GM18868 (cell line): ENCODE measurements at regions not wholly inside any gene's neighbourhood (a gene's known extent, or its start where the extent isn't known, plus 50 kb on each side); places are given as distances from the start of the nearest gene placed in this dataset.

Experiments used
- ATAC-seq: cut with Tn5 transposase; IDR thresholded peaks from one replicate; pipeline ENCODE4 v1.9.1; 2021; ENCODE audit warnings: mild to moderate bottlenecking, moderate library complexity; ENCODE audit not compliant: unreplicated experiment

- no peak for ATAC-seq
Measured at GRCh38 chr19:31164791-31165251, 184.4 kb downstream of the TSHZ3 start.

DNA sequence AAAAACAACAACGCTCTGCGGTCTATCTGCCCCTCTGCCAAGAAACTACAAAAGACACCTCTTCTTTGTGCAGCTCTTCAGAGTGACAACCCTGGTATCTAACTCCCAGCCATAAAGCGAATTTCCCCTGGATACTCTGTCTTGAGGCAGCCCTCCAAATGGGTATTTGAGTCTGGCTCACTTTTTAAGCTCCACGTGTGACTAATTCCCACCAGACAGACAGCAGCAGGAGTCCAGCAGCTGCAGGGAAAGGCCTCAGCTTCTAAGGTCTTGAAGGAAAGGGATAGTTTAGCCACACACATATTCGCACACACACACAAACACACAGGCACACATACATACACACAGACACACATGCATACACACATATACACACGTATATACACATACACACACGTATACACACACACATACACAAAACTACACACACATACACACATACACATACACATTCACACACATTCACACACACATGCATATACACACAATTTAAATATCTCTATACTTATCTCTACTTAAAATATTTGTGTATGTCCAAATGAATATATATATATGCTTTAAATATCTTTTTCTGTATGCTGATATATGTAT, 188.8 kb downstream of the TSHZ3 start:
- no peak for ATAC-seq

DNA sequence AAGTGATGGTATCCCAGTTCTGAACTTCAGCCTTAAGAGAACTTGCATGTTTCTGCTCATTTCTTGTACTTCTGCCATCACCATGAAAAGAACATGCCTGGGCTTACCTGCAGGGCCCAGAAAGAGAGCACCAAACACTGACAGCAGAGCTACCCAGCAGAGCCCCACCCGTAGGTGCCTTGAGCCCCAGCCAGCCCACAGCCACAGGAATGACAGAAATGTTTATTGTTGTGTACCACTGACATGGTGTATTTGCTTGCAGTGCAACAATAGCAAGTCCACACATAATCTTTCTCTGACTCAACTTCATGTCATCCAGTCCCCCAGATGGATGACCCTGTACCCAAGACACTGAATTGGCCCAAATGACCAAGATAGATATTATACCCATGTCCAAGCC, 195.2 kb downstream of the TSHZ3 start:
- no peak for ATAC-seq

DNA sequence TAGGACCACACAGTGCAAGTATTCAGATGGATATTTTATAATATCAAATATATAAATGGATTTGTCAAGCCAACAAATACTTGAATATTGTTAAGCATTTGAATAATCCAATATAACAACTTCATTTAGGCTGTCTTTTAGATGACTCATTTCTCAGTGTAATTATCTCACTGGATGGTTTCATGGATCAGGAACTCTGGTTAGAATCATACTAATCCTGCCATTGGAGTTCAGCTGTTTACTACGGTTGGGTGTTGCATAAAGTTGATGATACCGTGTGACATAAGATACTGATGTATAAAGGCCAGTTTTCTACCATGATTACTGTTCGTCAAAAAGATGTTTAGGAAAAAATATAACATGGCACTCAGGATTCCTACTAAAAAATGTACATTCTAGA, 196.3 kb downstream of the TSHZ3 start:
- ATAC-seq = no peak

GRCh38 chr19:31149441-31149941, 199.7 kb downstream of the TSHZ3 start:
- ATAC-seq = no peak

GRCh38 chr19:31148671-31149070, 200.6 kb downstream of the TSHZ3 start:
- no peak for ATAC-seq

DNA sequence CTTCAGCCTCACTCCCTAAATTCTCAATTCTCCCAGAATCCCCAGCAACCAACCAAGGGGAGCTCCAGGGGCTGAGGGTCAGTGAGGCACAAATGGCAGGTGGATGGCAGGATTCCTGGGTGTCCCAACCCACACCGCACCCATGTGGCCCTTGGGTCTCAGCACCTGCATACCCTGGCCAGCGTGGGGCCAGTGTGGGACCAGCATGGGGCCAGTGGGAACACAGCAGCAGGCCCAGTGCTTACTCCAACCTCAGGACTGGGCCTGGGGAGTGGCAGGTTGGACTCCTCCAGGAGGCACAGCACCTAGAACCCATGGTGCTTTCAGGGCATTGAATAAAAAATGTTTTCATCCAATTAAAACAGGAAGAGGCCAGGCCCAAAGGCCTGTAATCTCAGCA, 202.0 kb downstream of the TSHZ3 start:
- ATAC-seq = no peak

GRCh38 chr19:31146546-31147183, 202.6 kb downstream of the TSHZ3 start:
- no peak for ATAC-seq

DNA sequence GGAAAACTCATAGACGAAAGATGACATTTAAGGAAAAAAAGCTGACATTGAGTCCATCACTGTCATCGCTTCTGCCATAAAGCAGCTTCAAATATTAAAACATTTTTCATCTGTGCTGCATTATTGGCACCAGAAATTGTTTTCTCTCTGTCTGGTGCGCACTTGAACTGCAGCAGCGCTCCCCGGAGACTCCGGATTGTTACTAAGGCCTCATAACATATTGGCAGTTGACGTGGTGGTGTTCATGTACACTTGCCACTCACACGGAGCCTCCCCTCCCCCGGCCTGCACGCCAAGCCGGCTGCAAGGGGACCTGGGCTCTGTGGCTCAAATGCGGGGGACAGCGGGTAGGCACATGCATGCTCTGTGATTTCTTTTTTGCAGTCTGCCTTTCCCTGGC, 203.2 kb downstream of the TSHZ3 start:
- ATAC-seq = no peak

GRCh38 chr19:31145007-31145406, 204.2 kb downstream of the TSHZ3 start:
- ATAC-seq = no peak

DNA sequence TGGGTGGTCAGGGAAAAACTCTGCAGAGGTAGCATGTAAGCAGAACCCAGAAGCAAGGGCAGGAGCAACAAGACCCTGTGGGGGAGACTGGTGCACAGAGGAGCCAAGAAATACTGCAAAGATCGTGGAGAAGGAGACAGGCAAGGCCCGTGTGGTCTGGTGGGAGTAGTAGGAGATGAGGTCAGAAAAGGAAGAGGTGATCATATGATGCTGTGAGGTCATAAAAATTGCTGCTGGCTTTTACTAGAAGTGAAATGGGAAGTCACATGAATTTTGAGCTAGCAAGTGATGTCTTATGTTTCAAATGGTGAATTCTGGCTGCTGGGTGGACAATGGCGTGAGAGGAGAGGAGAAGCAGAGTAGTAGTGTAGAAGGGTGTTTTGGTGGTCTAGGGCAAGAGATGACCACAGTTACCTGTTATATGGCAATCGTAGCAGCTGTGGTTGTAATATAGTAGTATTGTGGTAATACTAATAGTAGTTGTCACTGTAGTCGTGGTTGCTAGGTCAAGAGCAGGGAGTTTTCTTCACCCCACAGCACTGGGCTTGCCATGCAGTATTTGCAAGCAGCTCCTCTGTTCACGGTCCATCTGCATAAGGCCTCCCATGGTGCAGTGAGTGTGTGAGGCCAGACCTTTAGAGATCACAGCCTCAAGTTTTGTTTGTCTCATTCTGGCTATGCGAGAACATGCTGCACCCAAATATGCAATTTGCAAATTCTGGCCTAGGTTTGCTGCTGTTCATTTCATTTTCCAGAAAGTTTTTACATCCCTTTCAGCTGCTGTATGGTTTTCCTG, 205.0 kb downstream of the TSHZ3 start:
- ATAC-seq = no peak

GRCh38 chr19:31141301-31141700, 207.9 kb downstream of the TSHZ3 start:
- ATAC-seq = no peak

- no peak for ATAC-seq
Measured at GRCh38 chr19:31140717-31141116, 208.5 kb downstream of the TSHZ3 start.

DNA sequence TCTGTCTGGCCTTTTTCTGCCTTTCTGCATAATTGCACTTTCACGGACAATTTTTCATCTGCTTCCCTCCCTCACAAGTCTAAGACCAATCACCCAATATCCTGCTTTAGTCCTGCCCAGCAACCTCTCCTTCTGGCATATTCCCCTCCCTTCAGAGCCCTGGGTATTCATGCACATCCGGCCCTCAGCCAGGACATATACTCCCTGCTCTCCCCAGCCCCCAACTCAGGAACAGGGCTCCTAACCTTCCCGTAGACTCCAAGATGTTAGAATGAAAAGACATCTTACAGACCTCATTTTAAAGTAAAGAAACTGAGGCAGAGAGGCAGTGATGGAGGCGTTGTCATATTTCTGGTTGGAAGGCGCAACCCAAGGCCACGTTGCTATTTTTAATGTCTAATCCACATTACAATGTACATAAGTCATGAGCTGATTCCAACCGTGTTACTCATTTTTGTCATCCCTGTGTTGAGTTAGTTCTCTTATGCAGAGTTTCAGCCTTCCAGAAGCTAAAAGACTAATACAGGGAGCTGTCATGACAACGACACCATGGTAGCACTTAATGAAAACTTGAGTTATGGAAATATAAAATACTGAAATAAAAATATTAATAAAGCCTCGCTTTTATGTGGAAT, 209.2 kb downstream of the TSHZ3 start:
- no peak for ATAC-seq

DNA sequence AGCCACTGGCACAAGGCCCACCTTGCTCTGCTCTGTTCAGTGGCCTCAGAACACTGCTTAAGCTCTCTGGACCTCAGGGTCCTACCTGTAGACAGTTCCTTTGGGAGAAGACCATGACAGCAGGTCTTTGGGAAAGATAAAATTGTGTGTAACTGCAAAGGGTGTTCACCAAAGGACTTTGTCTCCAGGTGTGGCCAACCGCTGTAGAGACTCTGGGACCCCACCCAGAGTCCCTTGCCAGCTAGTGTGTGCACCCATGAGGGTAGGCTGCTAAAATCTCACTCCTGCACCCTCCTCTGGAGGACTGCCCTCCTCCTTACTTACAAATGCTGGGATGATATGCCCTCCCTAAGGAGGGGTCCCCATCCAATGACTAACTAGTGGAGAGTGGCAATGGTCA, 211.2 kb downstream of the TSHZ3 start:
- ATAC-seq = no peak

- ATAC-seq = no peak
Measured at GRCh38 chr19:31135841-31136240, 213.4 kb downstream of the TSHZ3 start.

DNA sequence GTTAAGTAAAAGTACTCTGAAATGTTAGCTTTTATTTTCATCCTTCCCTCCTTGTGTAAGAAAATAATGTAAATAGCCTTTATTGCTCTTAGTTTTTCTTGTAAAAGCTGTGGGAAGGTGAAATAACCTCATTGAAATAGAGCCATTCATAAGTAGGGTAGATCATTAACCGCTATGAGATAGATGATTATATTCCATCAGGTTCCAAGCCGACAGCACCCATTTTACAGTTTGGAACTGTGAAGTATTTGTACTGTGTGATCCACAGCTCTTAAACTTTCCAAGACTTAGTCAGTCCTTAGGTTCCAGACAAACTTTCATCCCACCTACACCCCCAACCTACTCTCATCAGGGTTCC, 216.5 kb downstream of the TSHZ3 start:
- no peak for ATAC-seq

GRCh38 chr19:31128291-31128690, 220.9 kb downstream of the TSHZ3 start:
- ATAC-seq = no peak

GRCh38 chr19:31127134-31127967, 221.9 kb downstream of the TSHZ3 start:
- ATAC-seq = no peak

DNA sequence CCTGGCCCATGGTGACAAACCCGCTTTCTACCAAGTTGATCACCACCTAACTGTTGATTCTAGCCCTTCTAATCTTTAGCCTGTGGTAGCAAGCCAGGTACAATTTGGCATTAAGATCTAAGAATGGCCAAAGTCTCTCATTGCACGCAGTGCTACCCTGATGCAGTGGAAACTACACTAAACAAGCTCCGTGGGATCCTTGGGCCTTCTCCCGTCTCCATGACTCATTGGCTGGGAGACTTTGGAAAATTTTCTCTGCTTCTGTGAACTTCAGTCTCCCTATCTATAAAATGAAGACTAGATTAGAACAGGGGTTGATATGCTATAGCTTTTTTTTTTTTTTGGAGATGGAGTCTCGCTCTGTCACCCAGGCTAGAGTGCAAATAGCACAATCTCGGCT, 223.0 kb downstream of the TSHZ3 start:
- ATAC-seq = no peak

- no peak for ATAC-seq
Measured at GRCh38 chr19:31125071-31125470, 224.2 kb downstream of the TSHZ3 start.
